Mesodermal cell (in vitro differentiated cells): ENCODE measurements at regions not wholly inside any gene's neighbourhood (a gene's known extent, or its start where the extent isn't known, plus 50 kb on each side); places are given as distances from the start of the nearest gene placed in this dataset.

Experiments
- H3K27ac ChIP-seq: 2 replicates; pipeline ENCODE4 v1.7.0; 2013; ENCODE audit warnings: mild to moderate bottlenecking, low read depth, low read length, moderate library complexity; ENCODE audit not compliant: severe bottlenecking
- H3K36me3 ChIP-seq: 2 replicates; pipeline ENCODE4 v1.7.1; 2013; ENCODE audit warnings: mild to moderate bottlenecking, low read length, moderate library complexity; ENCODE audit not compliant: control insufficient read depth, insufficient read depth
- H3K4me1 ChIP-seq: one replicate; pipeline ENCODE4 v1.7.1; 2013; ENCODE audit warnings: mild to moderate bottlenecking, low read length; ENCODE audit not compliant: insufficient read depth, control insufficient read depth, poor library complexity, severe bottlenecking
- H3K4me3 ChIP-seq: 2 replicates; pipeline ENCODE4 v1.7.0; 2013; ENCODE audit warnings: low read length, control low read depth, mild to moderate bottlenecking; ENCODE audit not compliant: insufficient read depth, poor library complexity, severe bottlenecking; ENCODE audit errors: extremely low read depth
- H3K9me3 ChIP-seq: 2 replicates; pipeline ENCODE4 v1.7.1; 2013; ENCODE audit warnings: mild to moderate bottlenecking, low read length, moderate library complexity; ENCODE audit not compliant: control insufficient read depth
- WGBS, 2 experiments: methylation state at CpG; one replicate each; pipeline ENCODE4 v1.1.5; 2013; ENCODE audit warnings: missing lambda C conversion rate in 2 of 2; ENCODE audit not compliant: insufficient coverage in 2 of 2; 5-methylcytosine and 5-hydroxymethylcytosine counted together

DNA sequence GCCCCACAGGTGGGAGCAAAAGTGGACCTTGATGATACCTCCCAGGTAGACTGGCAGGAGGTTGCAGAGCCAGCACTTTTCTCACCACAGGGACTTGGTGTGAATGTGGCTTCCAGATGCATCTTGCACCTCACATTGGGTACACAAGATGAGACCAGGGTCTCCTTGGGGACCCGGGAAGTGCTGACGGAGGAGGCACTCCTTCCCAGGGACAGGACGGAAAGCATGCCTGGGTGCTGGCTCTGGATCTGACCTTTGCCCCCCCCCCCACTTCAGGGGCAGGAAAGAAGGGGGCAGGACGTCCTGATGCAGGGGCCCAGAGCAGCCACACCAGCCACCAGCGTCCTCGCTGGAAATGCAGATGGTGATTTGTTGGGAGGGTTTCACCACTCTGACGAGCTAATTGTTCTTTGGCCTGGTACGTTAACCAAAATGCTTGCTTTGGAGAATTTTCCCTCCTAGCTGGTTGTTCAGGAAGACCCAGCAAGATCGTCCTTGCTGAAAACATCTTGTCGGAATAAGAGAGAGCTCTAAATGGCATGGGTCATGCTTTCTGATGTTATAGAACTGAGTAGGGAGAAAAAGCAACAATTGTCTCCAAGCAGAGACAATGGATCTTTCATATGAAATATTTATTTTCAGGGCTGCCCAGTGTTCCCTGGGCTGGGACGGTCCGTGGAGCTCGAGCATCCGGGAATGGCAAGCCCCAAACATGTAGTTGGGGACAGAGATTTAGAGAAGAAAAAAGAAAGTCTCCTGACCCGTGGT lies 74.4 kb upstream of the PPARA start:
- WGBS, 2 experiments: 89 to 96% methylated on average over 12 to 13 of the region's 15 CpGs
- Histone ChIP-seq H3K36me3 (no peaks in the 10 kb centered on the region), H3K4me3 (no peak overlapping the region)

DNA sequence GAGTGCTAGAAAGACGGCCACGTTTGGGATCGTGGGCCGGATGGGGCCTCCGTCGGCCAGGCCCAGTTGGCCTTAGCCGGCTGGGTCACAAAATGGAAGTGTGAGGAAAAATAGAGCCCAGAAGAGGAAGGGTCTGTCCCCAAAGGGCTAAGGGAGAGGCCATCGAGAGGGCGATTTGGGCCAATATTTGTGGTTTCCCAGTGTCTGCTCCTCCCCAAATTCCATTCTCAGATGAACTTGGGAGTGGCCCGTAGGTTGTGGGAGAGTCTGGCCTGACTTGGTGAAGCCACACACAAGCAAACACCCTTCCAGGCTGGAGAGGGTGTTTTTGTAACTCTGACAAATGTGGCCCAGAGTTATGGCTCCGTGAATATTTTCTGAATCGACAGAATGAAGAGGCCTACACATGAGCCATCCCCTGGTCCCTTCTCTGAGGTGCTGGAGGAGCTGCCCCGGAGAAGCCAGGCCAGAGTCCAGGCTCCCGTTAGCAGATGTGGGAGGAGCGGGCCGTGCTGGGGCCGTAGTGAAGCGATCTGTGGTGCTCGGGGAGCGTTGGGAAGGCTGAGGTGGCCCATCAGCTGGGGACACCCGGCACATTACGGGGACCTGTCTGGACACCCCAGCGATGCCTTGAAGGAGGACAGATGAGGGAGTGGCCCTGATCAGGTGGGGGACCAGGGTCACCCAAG lies 73.5 kb upstream of the PPARA start:
- Histone ChIP-seq H3K4me1 (no peaks in the 10 kb centered on the region), H3K4me3 (no peak overlapping the region), H3K36me3 (no peaks in the 10 kb centered on the region), H3K27ac (no peak overlapping the region), H3K9me3 (no peaks in the 10 kb centered on the region)
- 92 to 94% methylated on average over 13 to 21 of the region's 23 CpGs for WGBS, 2 experiments

More for the DNA sequence above, 74.4 kb upstream of the PPARA start:
- no peaks in the 10 kb centered on the region for H3K4me1 ChIP-seq
- no peak overlapping the region for H3K27ac ChIP-seq
- H3K9me3 ChIP-seq: no peaks in the 10 kb centered on the region

DNA sequence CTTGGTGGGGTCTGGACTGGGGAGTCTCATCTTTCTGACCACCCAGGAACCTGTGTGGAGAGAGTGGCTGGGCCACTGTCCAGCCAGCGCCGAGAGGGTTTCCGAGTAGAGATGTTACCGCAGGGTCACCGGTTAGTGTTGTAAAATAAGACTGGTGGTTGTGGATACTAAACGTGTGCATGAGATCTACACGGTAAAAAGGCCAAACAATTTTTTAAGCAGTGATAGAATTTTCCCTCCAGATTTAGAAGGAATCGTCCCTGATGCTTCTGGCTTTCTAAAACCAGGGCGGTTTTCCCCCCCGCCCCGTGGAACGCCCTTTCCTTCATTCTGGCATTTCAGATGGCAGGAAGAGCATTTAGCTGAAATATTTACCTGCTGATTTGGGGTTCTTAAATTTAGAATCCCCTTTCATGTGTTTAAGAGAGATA lies 72.6 kb upstream of the PPARA start:
- 92 to 99% methylated on average over 8 to 11 of the region's 12 CpGs for WGBS, 2 experiments
- Histone ChIP-seq H3K27ac (no peak overlapping the region), H3K4me1 (no peaks in the 10 kb centered on the region), H3K4me3 (no peak overlapping the region), H3K36me3 (no peaks in the 10 kb centered on the region), H3K9me3 (no peaks in the 10 kb centered on the region)

DNA sequence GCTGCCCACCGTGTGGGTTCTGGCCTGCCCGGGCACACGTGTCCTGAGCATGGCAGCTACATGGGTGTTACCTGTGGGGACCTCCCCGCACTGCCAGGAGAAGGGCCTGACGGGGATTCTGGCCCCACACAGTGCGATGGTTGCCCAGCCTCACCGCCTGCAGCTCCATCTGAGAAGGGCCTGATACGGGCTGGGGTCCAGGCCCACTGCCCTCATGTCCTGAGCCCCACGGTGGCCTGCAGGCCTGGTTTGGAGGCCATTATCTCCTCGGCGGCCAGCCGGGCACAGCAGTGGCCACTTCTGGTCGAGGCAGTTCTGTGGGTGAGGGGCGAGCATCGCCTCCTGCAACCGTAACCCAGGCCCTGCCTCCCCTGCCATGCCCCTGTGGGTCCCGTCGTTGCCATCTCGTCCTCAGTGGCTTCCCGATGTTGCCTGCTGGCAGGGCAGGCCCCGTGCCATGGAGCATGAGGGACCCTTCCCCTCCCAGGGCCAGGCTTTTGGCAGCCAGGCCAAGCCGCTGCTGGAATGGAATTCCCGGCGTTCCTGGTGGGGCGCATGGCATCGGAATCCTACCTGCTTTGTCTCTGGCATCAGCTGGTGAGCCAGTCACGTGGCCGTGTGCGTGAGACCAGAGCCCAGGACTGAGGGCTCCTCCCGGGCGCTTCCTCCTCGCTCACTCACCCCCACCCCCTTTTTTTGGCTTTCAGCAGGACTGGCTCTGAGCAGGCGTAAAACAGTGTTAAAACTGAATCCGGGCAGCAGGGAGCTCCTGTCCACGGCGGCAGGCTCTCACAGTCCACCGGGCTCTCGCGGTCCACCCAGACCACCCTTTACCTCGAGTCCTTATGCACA lies 71.9 kb upstream of the PPARA start:
- Histone ChIP-seq H3K27ac (no peak overlapping the region), H3K4me3 (no peak overlapping the region), H3K36me3 (no peaks in the 10 kb centered on the region), H3K9me3 (no peaks in the 10 kb centered on the region), H3K4me1 (no peaks in the 10 kb centered on the region)
- WGBS, 2 experiments: 90 to 94% methylated on average over 34 to 40 of the region's 40 CpGs

DNA sequence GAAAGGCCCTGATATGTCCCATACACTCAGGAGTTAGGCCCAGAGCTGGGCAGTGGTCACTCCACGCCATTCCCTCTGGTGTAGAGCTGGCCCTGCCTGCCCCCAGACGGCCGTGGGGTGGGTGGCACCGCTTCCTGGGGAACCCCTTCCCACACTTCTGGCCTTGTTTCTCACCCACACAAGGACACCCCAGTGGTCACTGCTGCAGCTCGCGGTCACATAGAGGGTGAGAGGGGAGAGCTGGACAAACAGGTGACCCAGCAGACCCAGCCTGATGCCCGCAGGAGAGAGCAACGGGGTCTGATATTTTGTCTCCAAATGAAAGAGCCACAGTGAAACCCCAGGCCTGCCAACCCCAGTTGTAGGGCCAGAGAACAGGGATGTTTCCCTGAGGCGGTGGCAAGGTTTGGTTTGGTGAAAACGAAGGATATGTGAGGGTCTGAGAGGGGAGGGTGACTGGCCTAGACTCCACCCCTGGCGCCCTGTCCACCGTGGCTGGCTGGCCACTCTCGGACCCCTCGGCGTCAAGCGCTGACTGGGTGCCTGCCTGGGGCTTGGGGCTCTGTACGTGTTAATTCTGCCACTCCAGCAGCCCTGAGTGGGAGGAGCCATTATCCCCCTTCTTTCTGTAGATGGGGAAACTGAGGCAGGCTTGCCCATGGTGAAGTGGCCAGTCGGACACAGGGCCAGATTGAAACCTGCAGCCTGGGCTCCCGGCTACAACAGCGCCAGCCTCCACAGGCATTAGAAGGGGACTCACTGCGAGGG lies 71.0 kb upstream of the PPARA start:
- H3K36me3 ChIP-seq: no peaks in the 10 kb centered on the region
- no peak overlapping the region for H3K27ac ChIP-seq
- no peak overlapping the region for H3K4me3 ChIP-seq
- H3K9me3 ChIP-seq: no peaks in the 10 kb centered on the region
- WGBS, 2 experiments: 96 to 97% methylated on average over 18 to 19 of the region's 21 CpGs
- no peaks in the 10 kb centered on the region for H3K4me1 ChIP-seq

DNA sequence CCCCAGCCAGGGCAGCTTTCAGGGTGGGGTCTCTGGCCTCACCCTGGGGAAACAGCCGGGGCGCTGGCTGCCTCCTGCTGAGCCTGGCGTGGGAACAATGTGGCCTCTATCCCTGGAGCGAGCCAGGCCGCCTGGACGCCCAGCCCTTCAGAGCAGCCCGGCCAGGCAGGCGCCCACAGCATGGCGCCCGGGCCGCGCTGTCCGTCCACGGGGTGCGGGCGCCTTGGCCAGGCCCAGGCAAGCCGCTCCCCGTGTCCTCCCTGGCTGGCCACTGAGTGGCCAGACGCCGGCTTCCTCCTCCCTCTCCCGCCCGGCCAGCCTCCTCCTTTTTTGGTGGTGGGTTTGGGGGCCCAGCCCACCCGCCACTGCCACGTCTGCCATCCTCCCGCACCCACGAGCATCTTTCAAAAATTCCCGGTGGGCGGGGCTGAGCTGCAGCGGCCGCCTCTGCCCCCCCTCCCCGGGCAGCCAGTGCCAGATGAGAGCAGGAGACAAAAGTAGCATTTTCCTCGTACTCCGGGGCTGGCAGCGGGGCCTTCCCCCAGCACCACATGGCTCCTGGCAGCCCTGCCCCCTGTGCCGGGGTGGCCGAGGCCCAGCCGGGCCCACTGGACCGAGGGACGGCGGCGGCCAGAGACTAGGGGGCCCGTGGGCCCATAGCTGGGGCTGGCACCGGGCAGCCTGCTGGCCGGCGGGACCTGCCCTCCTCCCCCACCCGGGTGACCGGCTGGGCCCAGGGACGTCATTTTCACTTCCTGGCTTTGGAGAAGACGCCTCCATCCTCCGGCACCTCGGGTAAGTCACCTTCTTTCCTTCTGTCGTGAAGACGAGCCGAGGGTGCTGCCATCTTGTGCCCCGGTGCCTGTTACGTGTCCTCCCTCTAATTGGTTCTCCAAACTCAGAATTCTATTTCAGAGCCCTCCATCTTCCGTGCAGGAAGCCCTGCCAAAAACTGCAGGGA lies 70.2 kb upstream of the PPARA start:
- H3K4me1 ChIP-seq: no peaks in the 10 kb centered on the region
- no peaks in the 10 kb centered on the region for H3K36me3 ChIP-seq
- 92 to 94% methylated on average over 46 to 49 of the region's 57 CpGs for WGBS, 2 experiments
- H3K4me3 ChIP-seq: no peak overlapping the region
- no peak overlapping the region for H3K27ac ChIP-seq
- no peaks in the 10 kb centered on the region for H3K9me3 ChIP-seq

DNA sequence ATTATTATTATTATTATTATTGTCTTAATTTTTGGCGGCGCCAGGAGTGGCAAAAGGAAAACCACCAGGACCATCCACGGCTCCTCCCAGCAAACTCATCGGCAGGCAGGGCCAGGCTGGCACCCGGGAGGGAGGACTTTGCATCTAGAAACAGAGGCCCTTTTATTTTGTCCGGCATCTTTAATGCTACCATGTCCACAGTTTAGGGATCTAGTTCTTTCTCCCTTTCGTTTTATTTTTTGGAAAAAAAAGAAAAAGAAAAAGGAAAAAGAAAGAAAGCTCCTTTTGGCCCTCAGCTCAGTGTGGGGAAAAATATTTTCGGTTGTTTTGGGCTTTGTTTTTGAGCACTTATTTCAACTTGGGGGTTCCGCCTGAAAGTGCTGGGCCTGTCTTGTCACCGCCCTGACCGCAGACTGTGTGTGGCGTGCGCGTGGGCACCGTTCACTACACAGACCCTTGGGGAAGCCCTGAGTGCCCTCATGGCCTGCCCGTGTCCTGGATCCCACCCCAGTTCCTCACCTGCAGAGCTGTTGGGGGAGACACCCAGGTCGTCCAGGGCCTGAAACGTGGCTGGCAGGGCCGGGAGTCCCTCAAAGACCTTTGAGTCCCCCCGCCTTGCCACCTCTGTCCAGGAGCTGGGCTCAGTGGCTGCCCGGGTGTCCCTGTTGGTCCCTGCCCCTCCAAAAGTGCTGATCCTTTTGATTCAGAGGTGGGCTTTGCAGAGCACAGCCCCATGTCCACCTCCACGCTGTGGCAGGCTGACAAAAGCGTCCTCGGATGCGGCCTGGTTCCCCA lies 69.1 kb upstream of the PPARA start:
- H3K4me1 ChIP-seq: no peaks in the 10 kb centered on the region
- H3K9me3 ChIP-seq: no peaks in the 10 kb centered on the region
- H3K4me3 ChIP-seq: no peak overlapping the region
- 91 to 95% methylated on average over 19 to 20 of the region's 25 CpGs for WGBS, 2 experiments
- no peaks in the 10 kb centered on the region for H3K36me3 ChIP-seq
- H3K27ac ChIP-seq: no peak overlapping the region

DNA sequence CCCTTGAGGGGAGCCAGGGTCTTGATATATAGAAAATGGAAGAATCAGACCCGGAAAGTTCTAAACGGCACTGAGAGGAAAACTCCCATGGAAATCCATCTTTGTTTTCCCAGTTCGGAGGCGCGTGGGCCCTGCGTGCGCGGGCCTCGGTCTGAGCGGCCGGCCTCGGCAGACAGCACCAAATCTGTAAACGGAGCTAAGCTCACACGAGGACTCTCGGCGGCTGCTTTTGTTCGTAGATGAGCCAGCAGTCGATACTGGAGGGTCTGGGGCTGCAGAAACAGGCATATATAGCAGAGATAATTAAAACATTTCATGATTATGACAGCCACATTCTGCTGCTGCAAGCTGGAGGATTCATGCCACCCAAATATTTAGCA lies 68.5 kb upstream of the PPARA start:
- H3K4me1 ChIP-seq: no peaks in the 10 kb centered on the region
- 91 to 93% methylated on average over 6 to 17 of the region's 18 CpGs for WGBS, 2 experiments
- H3K9me3 ChIP-seq: no peaks in the 10 kb centered on the region
- no peak overlapping the region for H3K27ac ChIP-seq
- no peak overlapping the region for H3K4me3 ChIP-seq
- H3K36me3 ChIP-seq: no peaks in the 10 kb centered on the region

DNA sequence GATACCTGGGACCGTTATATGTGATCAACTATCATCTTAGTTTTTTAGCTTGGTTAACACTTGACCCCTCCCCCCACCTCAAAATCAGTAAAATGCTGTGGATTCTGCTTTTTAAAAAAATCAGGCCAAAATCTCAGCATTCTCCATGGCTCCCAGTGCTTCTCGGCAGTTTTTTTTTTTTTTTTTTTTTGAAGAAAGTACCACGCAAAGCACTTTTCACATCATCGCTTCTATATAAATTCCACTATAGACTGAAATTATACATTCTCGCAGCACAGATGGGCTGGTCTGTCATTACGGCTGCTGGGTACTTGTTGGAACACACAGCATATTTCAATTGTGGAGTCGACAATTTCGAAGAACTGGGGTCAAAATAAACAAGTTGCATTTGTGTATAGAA lies 67.7 kb upstream of the PPARA start:
- Histone ChIP-seq H3K4me3 (no peak overlapping the region), H3K27ac (no peak overlapping the region), H3K4me1 (no peaks in the 10 kb centered on the region), H3K9me3 (no peaks in the 10 kb centered on the region), H3K36me3 (no peaks in the 10 kb centered on the region)
- WGBS, 2 experiments: 89 to 93% methylated on average over 2 to 5 of the region's 8 CpGs
